ENCODE measurements at regions not wholly inside any gene's neighbourhood (a gene's known extent, or its start where the extent isn't known, plus 50 kb on each side); places are given as distances from the start of the nearest gene placed in this dataset.

GRCh38 chr3:166351461-166351860 is 514.2 kb upstream of the BCHE start:
- Histone ChIP-seq H3K4me3 (no peak overlapping the region), H3K27me3 (no peaks in the 10 kb centered on the region), H3K4me1 (no peaks in the 10 kb centered on the region), H3K27ac (no peak overlapping the region), H3K36me3 (no peaks in the 10 kb centered on the region), H3K9me3 (no peaks in the 10 kb centered on the region)
- no peak for TF ChIP-seq CTCF (IDR thresholded peaks at IDR 0.05)
- TF ChIP-seq POLR2A (IDR thresholded peaks at IDR 0.05): no peak
- TF ChIP-seq POLR2AphosphoS5 (IDR thresholded peaks at IDR 0.05; ENCODE audit: insufficient read depth in 1 of 2, low read depth in 1 of 2): no peak
- DNase-seq (ENCODE audit: extremely low spot score in 2 of 2): no peak
- intact Hi-C loops (cut with DNase I): no loop called here

GRCh38 chr3:166340604-166341266 is 503.5 kb upstream of the BCHE start:
- no peaks in the 10 kb centered on the region for H3K36me3 ChIP-seq
- H3K4me3 ChIP-seq: no peak overlapping the region
- DNase-seq (ENCODE audit: extremely low spot score in 2 of 2): no peak
- intact Hi-C loops (cut with DNase I): no loop called here
- no peaks in the 10 kb centered on the region for H3K4me1 ChIP-seq
- TF ChIP-seq CTCF (IDR thresholded peaks at IDR 0.05) (no peak), POLR2A (IDR thresholded peaks at IDR 0.05) (no peak), POLR2AphosphoS5 (IDR thresholded peaks at IDR 0.05; ENCODE audit: insufficient read depth in 1 of 2, low read depth in 1 of 2) (no peak)
- H3K9me3 ChIP-seq: no peaks in the 10 kb centered on the region
- no peaks in the 10 kb centered on the region for H3K27me3 ChIP-seq
- H3K27ac ChIP-seq: no peak overlapping the region

- intact Hi-C loops (cut with DNase I): no loop called here
- no peaks in the 10 kb centered on the region for H3K27me3 ChIP-seq
- no peaks in the 10 kb centered on the region for H3K4me1 ChIP-seq
- DNase-seq (ENCODE audit: extremely low spot score in 2 of 2): no peak
- no peak overlapping the region for H3K4me3 ChIP-seq
- H3K36me3 ChIP-seq: no peaks in the 10 kb centered on the region
- no peak overlapping the region for H3K27ac ChIP-seq
- H3K9me3 ChIP-seq: no peaks in the 10 kb centered on the region
- TF ChIP-seq POLR2AphosphoS5 (IDR thresholded peaks at IDR 0.05; ENCODE audit: insufficient read depth in 1 of 2, low read depth in 1 of 2) (no peak), CTCF (IDR thresholded peaks at IDR 0.05) (no peak), POLR2A (IDR thresholded peaks at IDR 0.05) (no peak)
Observed at GRCh38 chr3:166324401-166324800, 487.2 kb upstream of the BCHE start.

GRCh38 chr3:166322391-166322790 is 485.2 kb upstream of the BCHE start:
- no peaks in the 10 kb centered on the region for H3K9me3 ChIP-seq
- H3K36me3 ChIP-seq: no peaks in the 10 kb centered on the region
- no peaks in the 10 kb centered on the region for H3K27me3 ChIP-seq
- intact Hi-C loops (cut with DNase I): no loop called here
- no peak overlapping the region for H3K27ac ChIP-seq
- H3K4me3 ChIP-seq: no peak overlapping the region
- TF ChIP-seq POLR2A (IDR thresholded peaks at IDR 0.05) (no peak), CTCF (IDR thresholded peaks at IDR 0.05) (no peak), POLR2AphosphoS5 (IDR thresholded peaks at IDR 0.05; ENCODE audit: insufficient read depth in 1 of 2, low read depth in 1 of 2) (no peak)
- no peak for DNase-seq (ENCODE audit: extremely low spot score in 2 of 2)
- H3K4me1 ChIP-seq: no peaks in the 10 kb centered on the region

GRCh38 chr3:166307756-166308350 is 470.6 kb upstream of the BCHE start:
- Histone ChIP-seq H3K9me3 (no peaks in the 10 kb centered on the region), H3K27me3 (no peaks in the 10 kb centered on the region), H3K36me3 (no peaks in the 10 kb centered on the region), H3K4me1 (no peaks in the 10 kb centered on the region), H3K27ac (no peak overlapping the region), H3K4me3 (no peak overlapping the region)
- DNase-seq (ENCODE audit: extremely low spot score in 2 of 2): no peak
- TF ChIP-seq POLR2AphosphoS5 (IDR thresholded peaks at IDR 0.05; ENCODE audit: insufficient read depth in 1 of 2, low read depth in 1 of 2): no peak
- TF ChIP-seq POLR2A (IDR thresholded peaks at IDR 0.05): no peak
- TF ChIP-seq CTCF (IDR thresholded peaks at IDR 0.05): no peak
- intact Hi-C loops (cut with DNase I): no loop called here

Measured in vagina (tissue), 2 donors.